GM23338 (cell line): ENCODE measurements at regions not wholly inside any gene's neighbourhood (a gene's known extent, or its start where the extent isn't known, plus 50 kb on each side); places are given as distances from the start of the nearest gene placed in this dataset.

Experiments
- ATAC-seq: fragments of 200-7000 bp; cut with Tn5 transposase; 3 replicates; pipeline ENCODE4 v1.9.1; 2020
- DNase-seq: peaks from one replicate; pipeline ENCODE4 v3.0.0-alpha.2; 2015; ENCODE audit warnings: low spot score
- H2AFZ ChIP-seq: fragments of 200-600 bp; sonication (generic); 2 replicates; pipeline ENCODE4 v1.8.0; 2016; ENCODE audit warnings: antibody characterized with exemption, mild to moderate bottlenecking, moderate library complexity
- H3F3A ChIP-seq: fragments of 200-600 bp; sonication (generic); replicated peaks from 2 replicates; pipeline ENCODE4 v1.8.0; 2017; ENCODE audit warnings: antibody characterized with exemption, mixed run types, low read depth
- H3K27ac ChIP-seq: fragments of 200-600 bp; sonication (generic); 2 replicates; pipeline ENCODE4 v1.6.1; 2016; ENCODE audit warnings: low read depth
- H3K27me3 ChIP-seq: fragments of 200-600 bp; sonication (generic); 2 replicates; pipeline ENCODE4 v1.8.0; 2016; ENCODE audit warnings: mild to moderate bottlenecking, mixed run types, moderate library complexity; ENCODE audit not compliant: insufficient read depth
- H3K36me3 ChIP-seq: fragments of 200-600 bp; sonication (generic); 2 replicates; pipeline ENCODE4 v1.8.0; 2016; ENCODE audit warnings: mild to moderate bottlenecking; ENCODE audit not compliant: insufficient read depth
- H3K4me1 ChIP-seq: fragments of 200-600 bp; sonication (generic); 2 replicates; pipeline ENCODE4 v1.8.0; 2016; ENCODE audit warnings: mild to moderate bottlenecking, moderate library complexity; ENCODE audit not compliant: insufficient read depth
- H3K4me2 ChIP-seq: fragments of 200-600 bp; sonication (generic); 2 replicates; pipeline ENCODE4 v1.7.1; 2017; ENCODE audit warnings: mixed run types
- H3K4me3 ChIP-seq: fragments of 200-600 bp; sonication (generic); 2 replicates; pipeline ENCODE4 v1.6.1; 2016; ENCODE audit warnings: mixed run types
- H3K79me2 ChIP-seq: fragments of 200-600 bp; sonication (generic); replicated peaks from 2 replicates; pipeline ENCODE4 v1.8.0; 2017; ENCODE audit warnings: mild to moderate bottlenecking; ENCODE audit not compliant: insufficient read depth
- H3K9me2 ChIP-seq: fragments of 200-600 bp; sonication (generic); 2 replicates; pipeline ENCODE4 v1.8.0; 2017; ENCODE audit not compliant: insufficient read depth
- H4K20me1 ChIP-seq: fragments of 200-600 bp; sonication (generic); replicated peaks from 2 replicates; pipeline ENCODE4 v1.8.0; 2017; ENCODE audit warnings: mild to moderate bottlenecking; ENCODE audit not compliant: insufficient read depth
- H3K27ac Mint-ChIP-seq: 2 replicates; pipeline ENCODE4 v1.8.0; 2020; ENCODE audit warnings: inconsistent platforms, mild to moderate bottlenecking, moderate library complexity, mixed read lengths
- H3K27me3 Mint-ChIP-seq: 3 replicates; pipeline ENCODE4 v1.8.0; 2022; ENCODE audit warnings: low read depth, mild to moderate bottlenecking, moderate library complexity, mixed read lengths, inconsistent platforms; ENCODE audit not compliant: insufficient read depth, poor library complexity
- H3K36me3 Mint-ChIP-seq: 3 replicates; pipeline ENCODE4 v1.8.0; 2021; ENCODE audit warnings: low read depth, mild to moderate bottlenecking, inconsistent platforms, moderate library complexity, mixed read lengths
- H3K4me1 Mint-ChIP-seq: 3 replicates; pipeline ENCODE4 v1.8.0; 2020; ENCODE audit warnings: mild to moderate bottlenecking, inconsistent platforms, mixed read lengths
- H3K4me3 Mint-ChIP-seq: 3 replicates; pipeline ENCODE4 v1.8.0; 2021; ENCODE audit warnings: moderate library complexity, mild to moderate bottlenecking, inconsistent platforms, mixed read lengths
- H3K9me3 Mint-ChIP-seq: 3 replicates; pipeline ENCODE4 v1.8.0; 2020; ENCODE audit warnings: moderate library complexity, mild to moderate bottlenecking, inconsistent platforms, mixed read lengths
- CREB1 ChIP-seq: fragments of 250-450 bp; sonication (Bioruptor Pico); IDR thresholded peaks from 2 replicates; pipeline ENCODE4 v1.5.0; 2020; ENCODE audit warnings: low read depth, mild to moderate bottlenecking, moderate library complexity
- EZH2 ChIP-seq: fragments of 200-600 bp; sonication (generic); IDR thresholded peaks from one replicate; pipeline ENCODE4 v1.8.0; 2017; ENCODE audit warnings: antibody characterized with exemption, mild to moderate bottlenecking, low read depth; ENCODE audit not compliant: unreplicated experiment
- JUNB ChIP-seq: IDR thresholded peaks from one replicate; pipeline ENCODE4 v1.6.1; 2016; ENCODE audit warnings: antibody characterized with exemption; ENCODE audit not compliant: unreplicated experiment
- NANOG ChIP-seq: IDR thresholded peaks from 2 replicates; pipeline ENCODE4 v1.6.1; 2016; ENCODE audit warnings: antibody characterized with exemption, borderline replicate concordance
- POLR2AphosphoS5 ChIP-seq: IDR thresholded peaks from 2 replicates; pipeline ENCODE4 v1.6.1; 2016; ENCODE audit warnings: antibody characterized with exemption, low read depth
- REST ChIP-seq: IDR thresholded peaks from one replicate; pipeline ENCODE4 v1.6.1; 2018; ENCODE audit warnings: antibody characterized with exemption; ENCODE audit not compliant: unreplicated experiment
- ZNF114 ChIP-seq: fragments of 250-450 bp; sonication (Bioruptor Pico); IDR thresholded peaks from 2 replicates; pipeline ENCODE4 v1.5.0; 2020; ENCODE audit warnings: mild to moderate bottlenecking, moderate library complexity
- ZNF331 ChIP-seq: fragments of 250-450 bp; sonication (Bioruptor Pico); IDR thresholded peaks from 2 replicates; pipeline ENCODE4 v1.5.0; 2020; ENCODE audit warnings: low read depth, mild to moderate bottlenecking, moderate library complexity
- TF ChIP-seq, protein P1 (sequence below): fragments of 250-450 bp; sonication (Bioruptor Pico); IDR thresholded peaks from 2 replicates; pipeline ENCODE4 v1.5.0; 2020; ENCODE audit warnings: mild to moderate bottlenecking, moderate library complexity

GRCh38 chr4:187218705-187219245 is 495.1 kb upstream of the FAT1 start:
- no peaks in the 10 kb centered on the region for H3K4me1 Mint-ChIP-seq
- H3K27me3 ChIP-seq: no peaks in the 10 kb centered on the region
- H3K4me3 ChIP-seq: no peak overlapping the region
- H3K9me2 ChIP-seq: no peaks in the 10 kb centered on the region
- H3K27ac Mint-ChIP-seq: no peak overlapping the region
- H3K27ac ChIP-seq: no peak overlapping the region
- no peak overlapping the region for H3K4me2 ChIP-seq
- H3K79me2 ChIP-seq: no peaks in the 10 kb centered on the region
- H2AFZ ChIP-seq: peak overlapping the region; percentile 29
- H3K4me3 Mint-ChIP-seq: no peak overlapping the region
- TF ChIP-seq ZNF114 (CRISPR knock-in tag) (no peak), NANOG (no peak), POLR2AphosphoS5 (no peak), CREB1 (CRISPR knock-in tag) (no peak), ZNF331 (CRISPR knock-in tag) (no peak), EZH2 (no peak), JUNB (no peak), REST (no peak)
- TF ChIP-seq, protein P1, sequence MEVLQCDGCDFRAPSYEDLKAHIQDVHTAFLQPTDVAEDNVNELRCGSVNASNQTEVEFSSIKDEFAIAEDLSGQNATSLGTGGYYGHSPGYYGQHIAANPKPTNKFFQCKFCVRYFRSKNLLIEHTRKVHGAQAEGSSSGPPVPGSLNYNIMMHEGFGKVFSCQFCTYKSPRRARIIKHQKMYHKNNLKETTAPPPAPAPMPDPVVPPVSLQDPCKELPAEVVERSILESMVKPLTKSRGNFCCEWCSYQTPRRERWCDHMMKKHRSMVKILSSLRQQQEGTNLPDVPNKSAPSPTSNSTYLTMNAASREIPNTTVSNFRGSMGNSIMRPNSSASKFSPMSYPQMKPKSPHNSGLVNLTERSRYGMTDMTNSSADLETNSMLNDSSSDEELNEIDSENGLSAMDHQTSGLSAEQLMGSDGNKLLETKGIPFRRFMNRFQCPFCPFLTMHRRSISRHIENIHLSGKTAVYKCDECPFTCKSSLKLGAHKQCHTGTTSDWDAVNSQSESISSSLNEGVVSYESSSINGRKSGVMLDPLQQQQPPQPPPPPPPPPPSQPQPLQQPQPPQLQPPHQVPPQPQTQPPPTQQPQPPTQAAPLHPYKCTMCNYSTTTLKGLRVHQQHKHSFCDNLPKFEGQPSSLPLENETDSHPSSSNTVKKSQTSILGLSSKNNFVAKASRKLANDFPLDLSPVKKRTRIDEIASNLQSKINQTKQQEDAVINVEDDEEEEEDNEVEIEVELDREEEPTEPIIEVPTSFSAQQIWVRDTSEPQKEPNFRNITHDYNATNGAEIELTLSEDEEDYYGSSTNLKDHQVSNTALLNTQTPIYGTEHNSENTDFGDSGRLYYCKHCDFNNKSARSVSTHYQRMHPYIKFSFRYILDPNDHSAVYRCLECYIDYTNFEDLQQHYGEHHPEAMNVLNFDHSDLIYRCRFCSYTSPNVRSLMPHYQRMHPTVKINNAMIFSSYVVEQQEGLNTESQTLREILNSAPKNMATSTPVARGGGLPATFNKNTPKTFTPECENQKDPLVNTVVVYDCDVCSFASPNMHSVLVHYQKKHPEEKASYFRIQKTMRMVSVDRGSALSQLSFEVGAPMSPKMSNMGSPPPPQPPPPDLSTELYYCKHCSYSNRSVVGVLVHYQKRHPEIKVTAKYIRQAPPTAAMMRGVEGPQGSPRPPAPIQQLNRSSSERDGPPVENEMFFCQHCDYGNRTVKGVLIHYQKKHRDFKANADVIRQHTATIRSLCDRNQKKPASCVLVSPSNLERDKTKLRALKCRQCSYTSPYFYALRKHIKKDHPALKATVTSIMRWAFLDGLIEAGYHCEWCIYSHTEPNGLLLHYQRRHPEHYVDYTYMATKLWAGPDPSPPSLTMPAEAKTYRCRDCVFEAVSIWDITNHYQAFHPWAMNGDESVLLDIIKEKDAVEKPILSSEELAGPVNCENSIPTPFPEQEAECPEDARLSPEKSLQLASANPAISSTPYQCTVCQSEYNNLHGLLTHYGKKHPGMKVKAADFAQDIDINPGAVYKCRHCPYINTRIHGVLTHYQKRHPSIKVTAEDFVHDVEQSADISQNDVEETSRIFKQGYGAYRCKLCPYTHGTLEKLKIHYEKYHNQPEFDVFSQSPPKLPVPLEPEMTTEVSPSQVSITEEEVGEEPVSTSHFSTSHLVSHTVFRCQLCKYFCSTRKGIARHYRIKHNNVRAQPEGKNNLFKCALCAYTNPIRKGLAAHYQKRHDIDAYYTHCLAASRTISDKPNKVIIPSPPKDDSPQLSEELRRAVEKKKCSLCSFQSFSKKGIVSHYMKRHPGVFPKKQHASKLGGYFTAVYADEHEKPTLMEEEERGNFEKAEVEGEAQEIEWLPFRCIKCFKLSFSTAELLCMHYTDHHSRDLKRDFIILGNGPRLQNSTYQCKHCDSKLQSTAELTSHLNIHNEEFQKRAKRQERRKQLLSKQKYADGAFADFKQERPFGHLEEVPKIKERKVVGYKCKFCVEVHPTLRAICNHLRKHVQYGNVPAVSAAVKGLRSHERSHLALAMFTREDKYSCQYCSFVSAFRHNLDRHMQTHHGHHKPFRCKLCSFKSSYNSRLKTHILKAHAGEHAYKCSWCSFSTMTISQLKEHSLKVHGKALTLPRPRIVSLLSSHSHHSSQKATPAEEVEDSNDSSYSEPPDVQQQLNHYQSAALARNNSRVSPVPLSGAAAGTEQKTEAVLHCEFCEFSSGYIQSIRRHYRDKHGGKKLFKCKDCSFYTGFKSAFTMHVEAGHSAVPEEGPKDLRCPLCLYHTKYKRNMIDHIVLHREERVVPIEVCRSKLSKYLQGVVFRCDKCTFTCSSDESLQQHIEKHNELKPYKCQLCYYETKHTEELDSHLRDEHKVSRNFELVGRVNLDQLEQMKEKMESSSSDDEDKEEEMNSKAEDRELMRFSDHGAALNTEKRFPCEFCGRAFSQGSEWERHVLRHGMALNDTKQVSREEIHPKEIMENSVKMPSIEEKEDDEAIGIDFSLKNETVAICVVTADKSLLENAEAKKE: no peak
- no peak for DNase-seq
- no peaks in the 10 kb centered on the region for H3K27me3 Mint-ChIP-seq
- H4K20me1 ChIP-seq: no peaks in the 10 kb centered on the region
- ATAC-seq: no peak
- no peaks in the 10 kb centered on the region for H3K36me3 Mint-ChIP-seq
- H3K4me1 ChIP-seq: no peaks in the 10 kb centered on the region
- no peaks in the 10 kb centered on the region for H3K9me3 Mint-ChIP-seq
- H3K36me3 ChIP-seq: no peaks in the 10 kb centered on the region
- H3F3A ChIP-seq: no peaks in the 10 kb centered on the region
